ENCODE measurements at regions not wholly inside any gene's neighbourhood (a gene's known extent, or its start where the extent isn't known, plus 50 kb on each side); places are given as distances from the start of the nearest gene placed in this dataset.
A peak's percentile ranks its signal among the peaks of the same experiment; 100 is the strongest.

DNA sequence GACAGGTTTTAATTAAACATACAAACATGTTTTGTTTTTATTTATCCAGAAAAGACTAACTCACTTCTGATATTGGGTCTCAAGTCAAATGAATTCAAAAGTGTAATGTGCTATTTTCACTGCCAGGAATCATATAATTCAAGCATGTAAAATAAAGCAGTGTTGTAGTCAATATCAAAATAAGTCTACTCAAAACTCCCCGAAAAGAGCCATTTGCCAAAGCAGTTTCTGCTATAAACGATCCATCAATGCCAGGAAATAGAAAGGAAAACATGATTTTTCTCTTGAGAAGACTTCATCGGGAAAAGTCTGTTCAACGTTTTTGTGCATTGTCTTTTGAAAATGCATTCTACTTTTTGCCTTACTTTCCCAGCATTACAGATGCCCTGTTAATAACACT, 633.3 kb downstream of the FAT4 start:
- DNase-seq (ENCODE audit: low spot score) = no peak

GRCh38 chr4:125951261-125951887, 636.6 kb downstream of the FAT4 start:
- no peak for DNase-seq (ENCODE audit: low spot score)

GRCh38 chr4:125952631-125953030, 637.9 kb downstream of the FAT4 start:
- DNase-seq (ENCODE audit: low spot score) = no peak

- DNase-seq (ENCODE audit: low spot score) = no peak
These were observed 641.5 kb downstream of the FAT4 start for GRCh38 chr4:125956276-125956675.

DNA sequence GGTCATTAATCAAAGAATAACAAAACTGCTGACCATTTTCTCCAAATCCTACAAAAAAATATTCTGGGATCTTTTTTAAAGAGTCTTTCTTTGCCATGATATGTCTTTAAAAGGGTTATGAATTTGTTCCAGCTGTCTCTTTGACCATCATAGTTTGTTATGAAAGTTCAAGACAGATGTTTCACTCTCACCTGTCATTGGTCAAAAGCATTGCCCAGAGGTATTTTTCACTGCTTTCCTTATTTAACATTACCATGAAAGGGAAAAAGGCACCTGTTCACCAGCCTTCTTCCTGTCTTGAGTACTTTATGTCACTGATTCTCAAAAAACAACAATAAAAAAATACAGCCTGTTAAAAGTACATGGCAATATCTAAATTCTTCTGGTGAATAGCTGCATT, 643.8 kb downstream of the FAT4 start:
- DNase-seq (ENCODE audit: low spot score) = no peak

- no peak for DNase-seq (ENCODE audit: low spot score)
These were observed 646.9 kb downstream of the FAT4 start for GRCh38 chr4:125961626-125962025.

DNA sequence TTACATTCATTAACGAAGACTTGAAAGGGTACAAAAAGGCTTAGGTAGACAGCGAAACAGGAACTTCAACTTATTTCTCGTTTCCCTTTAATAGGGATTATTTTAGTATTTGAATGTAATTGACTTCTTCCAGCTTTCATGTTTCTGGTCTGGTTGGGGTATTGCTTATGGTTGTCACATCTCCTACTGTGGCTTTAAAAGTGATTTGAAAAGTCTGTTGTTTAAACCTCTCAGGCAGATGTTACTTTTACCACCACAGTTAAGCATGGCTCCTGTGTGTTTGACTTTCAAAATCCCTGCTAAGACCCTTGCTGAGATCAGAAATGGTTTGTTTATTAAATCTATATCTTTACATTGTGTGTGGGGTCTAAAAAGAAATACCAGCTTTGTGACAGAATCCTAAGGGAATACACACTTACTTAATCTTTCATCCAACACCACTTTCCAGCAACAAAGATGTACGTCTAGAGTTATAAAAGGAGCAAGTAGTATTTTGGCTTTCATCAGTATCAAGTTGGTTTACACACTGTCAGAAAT, 661.2 kb downstream of the FAT4 start:
- no peak for DNase-seq (ENCODE audit: low spot score)

DNA sequence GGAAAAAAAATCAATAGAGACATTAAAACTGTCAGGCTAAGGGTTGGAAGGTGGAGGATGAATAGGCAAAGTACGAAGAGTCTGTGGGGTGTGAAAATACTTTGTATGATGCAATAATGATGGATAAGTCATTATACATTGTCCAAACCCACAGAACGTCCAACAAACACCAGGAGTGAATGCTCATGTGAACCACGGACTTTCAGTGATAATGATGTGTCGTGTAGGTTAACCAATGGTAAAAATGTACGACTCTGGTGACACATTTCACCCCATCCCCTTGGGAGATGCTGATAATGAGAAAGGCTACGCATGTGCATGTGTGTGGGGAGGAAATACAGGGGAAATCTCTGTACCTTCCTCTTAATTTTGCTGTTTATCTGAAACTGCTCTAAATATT, 665.2 kb downstream of the FAT4 start:
- no peak for DNase-seq (ENCODE audit: low spot score)

DNA sequence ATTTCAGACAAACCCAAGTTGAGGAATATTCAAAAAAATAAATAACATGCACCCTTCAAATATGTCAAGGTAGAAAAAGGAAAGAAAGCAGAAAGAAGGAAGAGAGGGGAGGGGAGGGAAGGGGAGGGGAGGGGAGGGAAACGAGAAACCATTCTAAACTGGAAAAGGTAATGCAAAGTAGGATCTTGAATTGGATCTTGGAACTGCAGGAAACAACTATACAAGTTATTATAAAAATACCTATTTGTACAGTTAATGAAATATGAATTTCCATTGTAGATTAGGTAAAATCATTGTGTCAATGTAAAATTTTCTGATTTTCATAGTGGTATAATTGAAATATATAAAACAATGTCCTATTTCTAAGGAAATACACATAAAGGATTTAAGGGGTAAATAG, 668.4 kb downstream of the FAT4 start:
- DNase-seq (ENCODE audit: low spot score) = no peak

- peak; percentile 94 for DNase-seq (ENCODE audit: low spot score)
These were observed 671.1 kb downstream of the FAT4 start for GRCh38 chr4:125985856-125986255.

DNA sequence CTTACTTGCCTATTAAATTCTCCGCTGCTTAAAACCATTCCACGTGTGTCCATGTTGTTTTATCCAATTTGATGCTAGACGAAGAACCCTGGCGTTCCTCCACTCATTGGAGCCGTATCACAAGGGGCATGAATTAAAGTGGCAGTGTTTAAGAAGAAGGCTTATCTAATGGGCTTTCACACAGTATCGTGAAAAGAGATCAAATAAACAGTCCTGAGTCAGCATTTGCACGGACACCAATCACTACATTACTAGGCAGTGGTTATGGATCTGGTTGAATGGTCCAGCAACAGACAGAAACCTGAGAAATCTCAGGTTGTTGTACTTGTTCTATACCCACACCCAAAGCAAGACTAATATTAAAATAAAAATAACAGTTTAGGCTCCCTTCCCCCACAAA, 671.6 kb downstream of the FAT4 start:
- DNase-seq (ENCODE audit: low spot score) = no peak

- DNase-seq (ENCODE audit: low spot score) = no peak
These were observed 673.7 kb downstream of the FAT4 start for GRCh38 chr4:125988464-125988863.

- DNase-seq (ENCODE audit: low spot score) = no peak
These were observed 676.6 kb downstream of the FAT4 start for GRCh38 chr4:125991398-125991797.

DNA sequence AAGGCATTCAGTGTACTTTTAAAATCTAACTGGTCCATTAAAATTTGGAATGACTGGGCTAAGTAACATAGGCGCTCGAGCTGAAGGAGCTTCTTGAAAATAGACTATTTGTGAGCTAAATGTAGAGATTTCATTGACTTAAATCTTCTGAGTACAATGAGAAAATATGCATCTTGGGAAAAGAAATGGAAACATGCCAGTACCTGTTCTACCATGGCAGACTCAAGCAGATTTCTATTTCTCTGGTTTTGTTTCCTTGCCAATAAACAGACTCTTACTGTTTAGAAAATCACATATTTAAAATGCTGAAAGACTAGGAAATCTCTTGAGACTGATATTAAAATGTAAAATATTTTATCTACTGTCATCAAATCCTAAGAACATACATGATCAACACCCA, 678.1 kb downstream of the FAT4 start:
- no peak for DNase-seq (ENCODE audit: low spot score)

GRCh38 chr4:125994024-125994423, 679.3 kb downstream of the FAT4 start:
- no peak for DNase-seq (ENCODE audit: low spot score)

DNA sequence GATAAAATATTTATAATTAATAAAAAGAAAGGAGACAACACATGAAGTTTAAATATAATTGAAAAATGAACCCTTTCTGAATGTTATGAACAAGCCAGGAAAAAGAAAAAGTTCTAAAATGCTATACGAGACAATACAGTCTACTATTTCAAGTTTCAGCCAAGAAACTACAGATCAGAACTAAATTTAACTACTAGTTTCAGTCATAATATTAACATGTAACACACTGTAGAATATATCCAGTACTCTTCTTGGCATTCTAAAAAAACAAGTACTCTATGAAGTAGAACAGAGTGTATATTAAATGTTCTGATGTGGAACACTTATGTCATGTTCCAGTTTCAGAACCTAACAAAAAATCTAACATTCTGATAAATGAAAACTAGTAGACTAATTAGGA, 679.7 kb downstream of the FAT4 start:
- no peak for DNase-seq (ENCODE audit: low spot score)

- DNase-seq (ENCODE audit: low spot score) = no peak
These were observed 690.2 kb downstream of the FAT4 start for GRCh38 chr4:126004941-126005340.

DNA sequence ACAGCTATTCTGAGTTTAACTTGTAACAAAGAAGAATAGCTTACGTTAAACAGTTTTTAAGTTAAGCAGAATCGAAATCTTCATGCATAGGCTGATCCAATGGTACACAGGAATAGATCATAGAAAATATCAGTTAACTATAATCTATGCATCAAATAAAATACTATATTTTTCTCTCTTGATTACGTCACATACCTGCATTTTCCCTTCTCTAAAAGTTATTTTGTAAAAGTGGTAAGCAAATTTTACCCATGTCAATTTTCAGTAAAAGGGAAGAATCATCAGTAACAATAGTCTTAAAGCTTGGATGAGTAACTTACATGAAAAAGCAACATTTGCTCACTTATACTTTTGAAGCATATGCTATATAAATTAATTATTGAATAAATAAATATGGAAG, 692.4 kb downstream of the FAT4 start:
- DNase-seq (ENCODE audit: low spot score) = no peak

- no peak for DNase-seq (ENCODE audit: low spot score)
These were observed 698.0 kb downstream of the FAT4 start for GRCh38 chr4:126012691-126013290.

DNA sequence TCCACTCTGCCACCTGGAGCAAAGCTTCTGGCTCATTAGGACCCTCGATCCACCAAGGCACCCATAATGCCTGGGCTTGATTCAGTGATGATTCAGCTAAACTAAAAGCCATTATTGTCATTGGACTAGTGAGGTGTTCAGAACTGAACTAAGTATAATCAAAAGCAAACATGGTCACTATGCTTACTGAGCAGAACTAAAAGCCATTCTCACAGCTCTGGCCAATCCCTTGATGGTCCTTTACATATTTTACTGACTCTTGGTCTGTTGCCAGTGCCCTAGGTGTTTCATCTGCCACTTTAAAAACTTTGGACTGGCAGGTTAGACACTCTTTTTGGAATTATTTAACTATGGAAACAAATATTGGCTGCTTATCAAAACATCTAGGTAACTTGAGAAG, 703.5 kb downstream of the FAT4 start:
- no peak for DNase-seq (ENCODE audit: low spot score)

DNA sequence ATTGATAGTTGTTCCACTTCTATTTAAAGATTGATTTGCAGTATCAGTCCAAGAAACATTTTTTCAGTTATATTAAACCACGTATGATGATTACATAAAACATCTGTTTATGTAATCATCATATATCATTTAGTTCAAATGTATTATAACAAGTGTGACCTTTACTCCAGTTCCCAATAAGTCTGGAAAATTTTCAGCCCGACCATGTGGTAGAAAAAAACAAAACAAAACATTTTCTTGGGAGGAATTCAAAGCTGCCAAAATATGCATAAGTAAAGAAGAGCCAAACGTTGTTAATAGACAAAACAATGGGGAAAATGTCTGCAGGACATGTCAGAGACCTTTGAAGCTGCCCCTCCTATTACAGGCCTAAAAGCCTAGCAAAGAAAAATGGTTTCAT, 709.1 kb downstream of the FAT4 start:
- DNase-seq (ENCODE audit: low spot score) = no peak

- DNase-seq (ENCODE audit: low spot score) = no peak
These were observed 712.8 kb downstream of the FAT4 start for GRCh38 chr4:126027601-126028000.

DNA sequence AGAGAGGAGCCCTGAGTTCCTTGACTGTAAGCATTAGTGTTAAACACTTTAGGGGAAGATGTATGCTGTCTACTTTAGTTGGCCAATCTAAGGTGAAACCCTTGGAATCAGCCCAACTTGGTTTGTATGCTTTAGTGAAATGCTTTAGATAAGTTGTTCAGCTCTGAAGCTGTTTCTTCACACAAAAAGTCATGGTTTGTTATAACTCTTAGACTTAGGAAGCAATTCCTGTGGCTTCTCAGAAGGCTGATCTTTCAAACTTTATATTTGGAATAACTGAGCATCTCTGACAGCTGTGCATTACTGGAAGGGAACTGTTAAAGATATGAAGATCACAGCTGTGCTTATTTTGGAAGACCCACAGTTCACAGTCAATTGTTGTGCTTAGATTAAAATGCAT, 714.1 kb downstream of the FAT4 start:
- DNase-seq (ENCODE audit: low spot score) = no peak

DNA sequence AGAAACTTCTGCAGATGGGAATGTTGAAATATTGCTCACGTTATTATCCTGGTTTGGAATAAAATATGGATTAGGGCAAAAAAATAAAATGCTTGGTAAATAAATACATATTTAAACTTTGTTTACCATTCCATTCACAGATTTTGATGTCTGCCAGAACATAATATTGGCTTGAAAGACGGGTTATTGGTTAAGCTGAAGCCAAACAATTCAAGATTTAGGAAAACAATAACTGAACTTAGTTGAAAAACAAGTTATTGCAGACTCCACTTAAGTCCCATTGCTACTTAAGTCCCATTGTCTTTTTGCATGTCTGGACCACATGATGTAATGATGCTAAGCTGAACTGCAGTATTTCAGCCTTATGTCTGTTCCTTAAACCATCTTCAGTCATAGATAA, 722.5 kb downstream of the FAT4 start:
- no peak for DNase-seq (ENCODE audit: low spot score)
